ENCODE measurements at regions not wholly inside any gene's neighbourhood (a gene's known extent, or its start where the extent isn't known, plus 50 kb on each side); places are given as distances from the start of the nearest gene placed in this dataset.

DNA sequence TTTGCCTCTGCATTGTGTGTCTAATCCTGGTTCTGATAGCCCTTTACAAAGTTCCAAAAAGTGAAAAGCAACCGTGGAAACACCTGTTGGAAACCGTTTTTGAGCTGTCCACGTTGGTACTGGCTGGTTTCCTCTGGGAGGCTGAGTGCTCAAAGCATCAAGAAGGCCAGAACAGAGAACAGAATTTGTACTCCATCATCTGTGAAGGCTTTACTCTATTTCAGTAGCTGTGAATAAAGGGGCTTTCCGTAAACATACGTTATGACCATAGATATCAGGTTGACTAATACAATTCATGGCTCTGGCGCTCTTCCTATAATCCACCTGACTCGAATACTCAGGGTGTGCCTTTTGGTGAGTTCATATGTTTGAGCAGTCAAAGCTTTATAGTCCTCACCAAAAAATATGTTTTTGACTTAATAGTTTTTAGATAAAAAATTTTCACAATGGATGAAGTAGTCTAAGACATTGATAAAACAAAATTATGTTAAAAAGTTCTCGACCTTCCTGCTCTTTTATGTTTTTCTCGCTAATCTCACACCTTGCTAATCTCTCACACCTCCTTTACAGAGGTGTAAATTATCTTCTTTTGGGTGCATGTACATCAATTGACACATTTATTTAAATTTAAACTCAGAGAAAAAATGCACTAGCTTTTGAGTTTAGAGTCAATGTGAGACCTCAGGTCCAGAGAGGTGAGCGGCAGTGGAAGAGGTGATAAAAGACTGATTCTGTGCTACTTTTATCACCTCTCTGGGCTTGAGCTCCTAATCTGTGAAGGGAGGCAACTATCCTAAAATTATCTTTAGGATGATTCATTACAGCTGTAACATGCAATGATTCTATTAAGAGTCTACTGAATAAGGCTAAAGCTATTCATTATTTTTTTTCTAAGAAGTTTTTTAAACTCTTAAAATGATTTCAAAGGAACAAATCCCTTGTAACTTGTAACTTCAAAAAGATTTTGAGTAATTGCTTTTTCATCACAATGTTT lies 65.3 kb downstream of the CXCR4 start (continued):
- TF ChIP-seq, protein P1, sequence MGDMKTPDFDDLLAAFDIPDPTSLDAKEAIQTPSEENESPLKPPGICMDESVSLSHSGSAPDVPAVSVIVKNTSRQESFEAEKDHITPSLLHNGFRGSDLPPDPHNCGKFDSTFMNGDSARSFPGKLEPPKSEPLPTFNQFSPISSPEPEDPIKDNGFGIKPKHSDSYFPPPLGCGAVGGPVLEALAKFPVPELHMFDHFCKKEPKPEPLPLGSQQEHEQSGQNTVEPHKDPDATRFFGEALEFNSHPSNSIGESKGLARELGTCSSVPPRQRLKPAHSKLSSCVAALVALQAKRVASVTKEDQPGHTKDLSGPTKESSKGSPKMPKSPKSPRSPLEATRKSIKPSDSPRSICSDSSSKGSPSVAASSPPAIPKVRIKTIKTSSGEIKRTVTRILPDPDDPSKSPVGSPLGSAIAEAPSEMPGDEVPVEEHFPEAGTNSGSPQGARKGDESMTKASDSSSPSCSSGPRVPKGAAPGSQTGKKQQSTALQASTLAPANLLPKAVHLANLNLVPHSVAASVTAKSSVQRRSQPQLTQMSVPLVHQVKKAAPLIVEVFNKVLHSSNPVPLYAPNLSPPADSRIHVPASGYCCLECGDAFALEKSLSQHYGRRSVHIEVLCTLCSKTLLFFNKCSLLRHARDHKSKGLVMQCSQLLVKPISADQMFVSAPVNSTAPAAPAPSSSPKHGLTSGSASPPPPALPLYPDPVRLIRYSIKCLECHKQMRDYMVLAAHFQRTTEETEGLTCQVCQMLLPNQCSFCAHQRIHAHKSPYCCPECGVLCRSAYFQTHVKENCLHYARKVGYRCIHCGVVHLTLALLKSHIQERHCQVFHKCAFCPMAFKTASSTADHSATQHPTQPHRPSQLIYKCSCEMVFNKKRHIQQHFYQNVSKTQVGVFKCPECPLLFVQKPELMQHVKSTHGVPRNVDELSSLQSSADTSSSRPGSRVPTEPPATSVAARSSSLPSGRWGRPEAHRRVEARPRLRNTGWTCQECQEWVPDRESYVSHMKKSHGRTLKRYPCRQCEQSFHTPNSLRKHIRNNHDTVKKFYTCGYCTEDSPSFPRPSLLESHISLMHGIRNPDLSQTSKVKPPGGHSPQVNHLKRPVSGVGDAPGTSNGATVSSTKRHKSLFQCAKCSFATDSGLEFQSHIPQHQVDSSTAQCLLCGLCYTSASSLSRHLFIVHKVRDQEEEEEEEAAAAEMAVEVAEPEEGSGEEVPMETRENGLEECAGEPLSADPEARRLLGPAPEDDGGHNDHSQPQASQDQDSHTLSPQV (IDR thresholded peaks at IDR 0.05): no peak
- no peak for TF ChIP-seq SMAD5 (IDR thresholded peaks at IDR 0.05; ENCODE audit: low read depth)
- TF ChIP-seq, protein P2, sequence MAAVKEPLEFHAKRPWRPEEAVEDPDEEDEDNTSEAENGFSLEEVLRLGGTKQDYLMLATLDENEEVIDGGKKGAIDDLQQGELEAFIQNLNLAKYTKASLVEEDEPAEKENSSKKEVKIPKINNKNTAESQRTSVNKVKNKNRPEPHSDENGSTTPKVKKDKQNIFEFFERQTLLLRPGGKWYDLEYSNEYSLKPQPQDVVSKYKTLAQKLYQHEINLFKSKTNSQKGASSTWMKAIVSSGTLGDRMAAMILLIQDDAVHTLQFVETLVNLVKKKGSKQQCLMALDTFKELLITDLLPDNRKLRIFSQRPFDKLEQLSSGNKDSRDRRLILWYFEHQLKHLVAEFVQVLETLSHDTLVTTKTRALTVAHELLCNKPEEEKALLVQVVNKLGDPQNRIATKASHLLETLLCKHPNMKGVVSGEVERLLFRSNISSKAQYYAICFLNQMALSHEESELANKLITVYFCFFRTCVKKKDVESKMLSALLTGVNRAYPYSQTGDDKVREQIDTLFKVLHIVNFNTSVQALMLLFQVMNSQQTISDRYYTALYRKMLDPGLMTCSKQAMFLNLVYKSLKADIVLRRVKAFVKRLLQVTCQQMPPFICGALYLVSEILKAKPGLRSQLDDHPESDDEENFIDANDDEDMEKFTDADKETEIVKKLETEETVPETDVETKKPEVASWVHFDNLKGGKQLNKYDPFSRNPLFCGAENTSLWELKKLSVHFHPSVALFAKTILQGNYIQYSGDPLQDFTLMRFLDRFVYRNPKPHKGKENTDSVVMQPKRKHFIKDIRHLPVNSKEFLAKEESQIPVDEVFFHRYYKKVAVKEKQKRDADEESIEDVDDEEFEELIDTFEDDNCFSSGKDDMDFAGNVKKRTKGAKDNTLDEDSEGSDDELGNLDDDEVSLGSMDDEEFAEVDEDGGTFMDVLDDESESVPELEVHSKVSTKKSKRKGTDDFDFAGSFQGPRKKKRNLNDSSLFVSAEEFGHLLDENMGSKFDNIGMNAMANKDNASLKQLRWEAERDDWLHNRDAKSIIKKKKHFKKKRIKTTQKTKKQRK (IDR thresholded peaks at IDR 0.05; ENCODE audit: low read depth, low read length): no peak
- peak; percentile 26 for TF ChIP-seq SMAD1 (IDR thresholded peaks at IDR 0.05; ENCODE audit: low read depth, partially characterized antibody)
- no peak for TF ChIP-seq EZH2 (IDR thresholded peaks at IDR 0.05; ENCODE audit: borderline replicate concordance, control insufficient read depth, low read depth, low read length)
- no peak for TF ChIP-seq SREBF2 (IDR thresholded peaks at IDR 0.05; ENCODE audit: low read length)
- TF ChIP-seq, protein P3, sequence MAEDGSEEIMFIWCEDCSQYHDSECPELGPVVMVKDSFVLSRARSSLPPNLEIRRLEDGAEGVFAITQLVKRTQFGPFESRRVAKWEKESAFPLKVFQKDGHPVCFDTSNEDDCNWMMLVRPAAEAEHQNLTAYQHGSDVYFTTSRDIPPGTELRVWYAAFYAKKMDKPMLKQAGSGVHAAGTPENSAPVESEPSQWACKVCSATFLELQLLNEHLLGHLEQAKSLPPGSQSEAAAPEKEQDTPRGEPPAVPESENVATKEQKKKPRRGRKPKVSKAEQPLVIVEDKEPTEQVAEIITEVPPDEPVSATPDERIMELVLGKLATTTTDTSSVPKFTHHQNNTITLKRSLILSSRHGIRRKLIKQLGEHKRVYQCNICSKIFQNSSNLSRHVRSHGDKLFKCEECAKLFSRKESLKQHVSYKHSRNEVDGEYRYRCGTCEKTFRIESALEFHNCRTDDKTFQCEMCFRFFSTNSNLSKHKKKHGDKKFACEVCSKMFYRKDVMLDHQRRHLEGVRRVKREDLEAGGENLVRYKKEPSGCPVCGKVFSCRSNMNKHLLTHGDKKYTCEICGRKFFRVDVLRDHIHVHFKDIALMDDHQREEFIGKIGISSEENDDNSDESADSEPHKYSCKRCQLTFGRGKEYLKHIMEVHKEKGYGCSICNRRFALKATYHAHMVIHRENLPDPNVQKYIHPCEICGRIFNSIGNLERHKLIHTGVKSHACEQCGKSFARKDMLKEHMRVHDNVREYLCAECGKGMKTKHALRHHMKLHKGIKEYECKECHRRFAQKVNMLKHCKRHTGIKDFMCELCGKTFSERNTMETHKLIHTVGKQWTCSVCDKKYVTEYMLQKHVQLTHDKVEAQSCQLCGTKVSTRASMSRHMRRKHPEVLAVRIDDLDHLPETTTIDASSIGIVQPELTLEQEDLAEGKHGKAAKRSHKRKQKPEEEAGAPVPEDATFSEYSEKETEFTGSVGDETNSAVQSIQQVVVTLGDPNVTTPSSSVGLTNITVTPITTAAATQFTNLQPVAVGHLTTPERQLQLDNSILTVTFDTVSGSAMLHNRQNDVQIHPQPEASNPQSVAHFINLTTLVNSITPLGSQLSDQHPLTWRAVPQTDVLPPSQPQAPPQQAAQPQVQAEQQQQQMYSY (CRISPR knock-in tag; IDR thresholded peaks at IDR 0.05): no peak
- TF ChIP-seq, protein P4, sequence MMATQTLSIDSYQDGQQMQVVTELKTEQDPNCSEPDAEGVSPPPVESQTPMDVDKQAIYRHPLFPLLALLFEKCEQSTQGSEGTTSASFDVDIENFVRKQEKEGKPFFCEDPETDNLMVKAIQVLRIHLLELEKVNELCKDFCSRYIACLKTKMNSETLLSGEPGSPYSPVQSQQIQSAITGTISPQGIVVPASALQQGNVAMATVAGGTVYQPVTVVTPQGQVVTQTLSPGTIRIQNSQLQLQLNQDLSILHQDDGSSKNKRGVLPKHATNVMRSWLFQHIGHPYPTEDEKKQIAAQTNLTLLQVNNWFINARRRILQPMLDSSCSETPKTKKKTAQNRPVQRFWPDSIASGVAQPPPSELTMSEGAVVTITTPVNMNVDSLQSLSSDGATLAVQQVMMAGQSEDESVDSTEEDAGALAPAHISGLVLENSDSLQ (IDR thresholded peaks at IDR 0.05): no peak
- TF ChIP-seq RELA (IDR thresholded peaks at IDR 0.05; ENCODE audit: borderline replicate concordance, partially characterized antibody): peak; percentile 85
- no peak for TF ChIP-seq CBFB (IDR thresholded peaks at IDR 0.05; ENCODE audit: low read depth)
- no peak for TF ChIP-seq PAX8 (IDR thresholded peaks at IDR 0.05)
- peak; percentile 32; the same call in 1 of the 2 replicates for TF ChIP-seq MEF2A (IDR thresholded peaks at IDR 0.05; ENCODE audit: insufficient read depth, low read depth, low read length)
- no peak; the same call in 1 of the 2 replicates for TF ChIP-seq FOXM1 (IDR thresholded peaks at IDR 0.05; ENCODE audit: low read depth, low read length)
- TF ChIP-seq ZNF384 (IDR thresholded peaks at IDR 0.05; ENCODE audit: borderline replicate concordance, low read depth, low read length): no peak; the same call in 1 of the 2 replicates
- TF ChIP-seq BACH1 (IDR thresholded peaks at IDR 0.05; ENCODE audit: borderline replicate concordance): no peak
- TF ChIP-seq HDAC6 (IDR thresholded peaks at IDR 0.05; ENCODE audit: unreplicated experiment): no peak
- TF ChIP-seq NR2F1 (conservative IDR thresholded peaks at IDR 0.05): peak; percentile 71
